ENCODE measurements at regions not wholly inside any gene's neighbourhood (a gene's known extent, or its start where the extent isn't known, plus 50 kb on each side); places are given as distances from the start of the nearest gene placed in this dataset.

DNA sequence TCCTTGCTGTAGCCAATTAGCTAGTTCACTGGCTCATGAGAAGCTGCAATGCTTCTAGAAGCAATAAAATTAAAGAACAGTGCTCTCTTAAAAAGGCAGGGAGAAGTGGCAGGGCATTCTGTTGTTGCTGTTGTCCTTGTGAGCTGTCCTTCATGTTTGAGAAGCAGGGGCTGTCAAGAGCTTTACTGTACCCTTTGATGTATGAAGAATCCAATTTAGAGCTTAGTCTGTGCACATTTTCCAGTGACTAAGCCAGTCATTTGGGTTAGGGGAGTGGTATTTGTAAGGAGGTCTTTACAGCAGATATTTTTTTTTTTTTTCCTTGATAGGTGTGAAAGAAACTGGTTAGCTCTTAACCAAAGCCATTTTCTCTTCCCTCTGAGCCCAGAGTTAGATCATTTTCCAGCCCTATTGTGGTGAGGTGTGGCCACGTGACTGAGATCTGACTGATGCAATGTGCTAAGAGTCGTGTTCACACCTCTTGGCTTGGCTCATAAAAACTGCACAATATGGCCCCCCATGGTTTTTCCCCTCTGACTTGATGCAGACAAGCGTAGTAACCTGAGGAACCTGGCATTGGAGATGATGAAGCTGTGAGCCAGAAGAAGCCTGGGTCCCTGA is 309.6 kb upstream of the TMTC4 start:
- TF ChIP-seq POLR2AphosphoS5 (IDR thresholded peaks at IDR 0.05; ENCODE audit: low read depth, low read length) (no peak), FOXP2 (optimal IDR thresholded peaks at IDR 0.05; ENCODE audit: borderline replicate concordance, extremely low read depth, extremely low read length, insufficient read depth) (no peak), TAF1 (IDR thresholded peaks at IDR 0.05; ENCODE audit: borderline replicate concordance, insufficient read depth, low read length) (no peak), SIN3A (IDR thresholded peaks at IDR 0.05; ENCODE audit: borderline replicate concordance, insufficient read depth, low read length) (no peak)
- TF ChIP-seq, protein P1, sequence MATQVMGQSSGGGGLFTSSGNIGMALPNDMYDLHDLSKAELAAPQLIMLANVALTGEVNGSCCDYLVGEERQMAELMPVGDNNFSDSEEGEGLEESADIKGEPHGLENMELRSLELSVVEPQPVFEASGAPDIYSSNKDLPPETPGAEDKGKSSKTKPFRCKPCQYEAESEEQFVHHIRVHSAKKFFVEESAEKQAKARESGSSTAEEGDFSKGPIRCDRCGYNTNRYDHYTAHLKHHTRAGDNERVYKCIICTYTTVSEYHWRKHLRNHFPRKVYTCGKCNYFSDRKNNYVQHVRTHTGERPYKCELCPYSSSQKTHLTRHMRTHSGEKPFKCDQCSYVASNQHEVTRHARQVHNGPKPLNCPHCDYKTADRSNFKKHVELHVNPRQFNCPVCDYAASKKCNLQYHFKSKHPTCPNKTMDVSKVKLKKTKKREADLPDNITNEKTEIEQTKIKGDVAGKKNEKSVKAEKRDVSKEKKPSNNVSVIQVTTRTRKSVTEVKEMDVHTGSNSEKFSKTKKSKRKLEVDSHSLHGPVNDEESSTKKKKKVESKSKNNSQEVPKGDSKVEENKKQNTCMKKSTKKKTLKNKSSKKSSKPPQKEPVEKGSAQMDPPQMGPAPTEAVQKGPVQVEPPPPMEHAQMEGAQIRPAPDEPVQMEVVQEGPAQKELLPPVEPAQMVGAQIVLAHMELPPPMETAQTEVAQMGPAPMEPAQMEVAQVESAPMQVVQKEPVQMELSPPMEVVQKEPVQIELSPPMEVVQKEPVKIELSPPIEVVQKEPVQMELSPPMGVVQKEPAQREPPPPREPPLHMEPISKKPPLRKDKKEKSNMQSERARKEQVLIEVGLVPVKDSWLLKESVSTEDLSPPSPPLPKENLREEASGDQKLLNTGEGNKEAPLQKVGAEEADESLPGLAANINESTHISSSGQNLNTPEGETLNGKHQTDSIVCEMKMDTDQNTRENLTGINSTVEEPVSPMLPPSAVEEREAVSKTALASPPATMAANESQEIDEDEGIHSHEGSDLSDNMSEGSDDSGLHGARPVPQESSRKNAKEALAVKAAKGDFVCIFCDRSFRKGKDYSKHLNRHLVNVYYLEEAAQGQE (IDR thresholded peaks at IDR 0.05; ENCODE audit: insufficient read depth in 1 of 2, low read depth in 2 of 2, low read length in 2 of 2) = no peak

DNA sequence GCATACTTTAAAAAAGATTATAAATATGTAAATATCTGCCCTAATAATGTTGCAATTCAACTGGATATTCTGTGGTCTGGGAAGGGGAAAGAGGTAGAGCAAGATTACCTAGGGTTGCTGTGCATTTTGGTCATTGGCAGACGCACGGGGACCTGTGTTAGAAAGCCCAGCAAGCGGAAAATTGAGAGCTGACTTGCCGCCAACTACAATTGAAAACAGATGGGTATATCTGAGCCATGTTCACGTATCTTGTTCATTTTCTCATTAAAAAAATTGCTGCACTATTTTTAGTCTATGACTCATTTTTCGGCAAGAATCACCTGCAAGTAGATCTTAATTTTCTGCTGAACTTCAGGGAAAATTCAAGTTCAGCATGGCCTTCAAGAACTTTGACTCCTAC is 308.5 kb upstream of the TMTC4 start:
- TF ChIP-seq POLR2AphosphoS5 (IDR thresholded peaks at IDR 0.05; ENCODE audit: low read depth, low read length) = no peak
- TF ChIP-seq SIN3A (IDR thresholded peaks at IDR 0.05; ENCODE audit: borderline replicate concordance, insufficient read depth, low read length) = no peak
- no peak for TF ChIP-seq FOXP2 (optimal IDR thresholded peaks at IDR 0.05; ENCODE audit: borderline replicate concordance, extremely low read depth, extremely low read length, insufficient read depth)

DNA sequence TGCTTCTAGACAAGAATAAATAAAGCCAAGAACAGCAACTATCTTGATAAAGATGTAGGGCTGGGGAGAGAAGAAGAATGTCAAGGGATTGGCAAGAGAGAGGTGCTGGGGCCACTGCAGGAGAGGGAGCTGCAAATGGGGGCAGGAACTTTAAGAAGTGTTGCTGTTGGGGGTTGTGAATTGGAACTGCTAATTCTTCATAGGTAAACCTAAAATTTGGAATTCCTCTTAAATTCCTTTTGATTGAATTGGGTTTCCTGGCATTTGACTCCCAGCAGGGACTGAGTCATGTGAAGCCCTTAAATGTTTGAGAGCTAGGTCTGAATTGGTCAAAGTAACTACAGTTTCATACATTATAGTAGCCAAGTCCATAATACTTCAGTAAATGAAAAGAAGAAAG is 305.6 kb upstream of the TMTC4 start:
- TF ChIP-seq TAF1 (IDR thresholded peaks at IDR 0.05; ENCODE audit: borderline replicate concordance, insufficient read depth, low read length) (no peak), FOXP2 (optimal IDR thresholded peaks at IDR 0.05; ENCODE audit: borderline replicate concordance, extremely low read depth, extremely low read length, insufficient read depth) (no peak), SIN3A (IDR thresholded peaks at IDR 0.05; ENCODE audit: borderline replicate concordance, insufficient read depth, low read length) (no peak), POLR2AphosphoS5 (IDR thresholded peaks at IDR 0.05; ENCODE audit: low read depth, low read length) (no peak)
- TF ChIP-seq, protein P1 (IDR thresholded peaks at IDR 0.05; ENCODE audit: insufficient read depth in 1 of 2, low read depth in 2 of 2, low read length in 2 of 2) = no peak

DNA sequence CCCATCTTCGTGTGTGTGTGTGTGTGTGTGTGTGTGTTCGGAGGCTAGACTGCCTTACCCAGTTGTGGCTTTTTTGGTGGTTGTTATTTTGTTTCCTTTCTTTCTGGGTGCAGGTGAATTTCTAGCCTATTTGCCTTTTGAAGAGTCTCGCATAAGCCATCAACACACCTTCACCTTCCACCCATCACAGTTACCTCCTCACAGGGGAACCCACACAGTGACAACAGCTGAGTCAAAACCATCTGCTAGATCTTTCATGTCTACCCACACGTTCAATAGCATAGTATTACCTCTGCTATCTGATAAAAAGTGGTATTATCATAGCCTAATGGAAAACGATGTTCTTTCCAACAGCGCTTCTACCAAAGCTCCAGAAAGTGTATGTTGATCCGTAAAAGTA is 303.2 kb upstream of the TMTC4 start:
- TF ChIP-seq, protein P1 (IDR thresholded peaks at IDR 0.05; ENCODE audit: insufficient read depth in 1 of 2, low read depth in 2 of 2, low read length in 2 of 2) = no peak
- TF ChIP-seq FOXP2 (optimal IDR thresholded peaks at IDR 0.05; ENCODE audit: borderline replicate concordance, extremely low read depth, extremely low read length, insufficient read depth) (no peak), TAF1 (IDR thresholded peaks at IDR 0.05; ENCODE audit: borderline replicate concordance, insufficient read depth, low read length) (no peak), POLR2AphosphoS5 (IDR thresholded peaks at IDR 0.05; ENCODE audit: low read depth, low read length) (no peak), SIN3A (IDR thresholded peaks at IDR 0.05; ENCODE audit: borderline replicate concordance, insufficient read depth, low read length) (no peak)

DNA sequence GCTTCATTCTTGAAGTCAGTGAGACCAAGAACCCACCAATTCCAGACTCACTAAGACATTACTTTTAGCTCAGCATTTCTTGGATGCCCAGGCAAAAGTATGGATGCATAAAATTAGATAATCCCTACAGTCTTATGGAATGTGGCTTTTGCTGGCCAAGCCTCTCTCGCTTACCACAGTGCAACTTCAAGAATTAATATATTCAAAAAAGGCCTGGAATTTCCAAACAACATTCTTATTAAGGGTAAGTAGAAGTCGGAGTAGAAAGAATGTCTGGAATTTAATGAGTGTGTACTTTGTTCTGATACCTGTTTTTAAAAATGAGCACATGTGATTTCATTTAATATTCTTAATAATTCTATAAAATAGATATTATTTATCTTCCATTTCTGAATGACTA is 302.4 kb upstream of the TMTC4 start:
- TF ChIP-seq TAF1 (IDR thresholded peaks at IDR 0.05; ENCODE audit: borderline replicate concordance, insufficient read depth, low read length) = no peak

DNA sequence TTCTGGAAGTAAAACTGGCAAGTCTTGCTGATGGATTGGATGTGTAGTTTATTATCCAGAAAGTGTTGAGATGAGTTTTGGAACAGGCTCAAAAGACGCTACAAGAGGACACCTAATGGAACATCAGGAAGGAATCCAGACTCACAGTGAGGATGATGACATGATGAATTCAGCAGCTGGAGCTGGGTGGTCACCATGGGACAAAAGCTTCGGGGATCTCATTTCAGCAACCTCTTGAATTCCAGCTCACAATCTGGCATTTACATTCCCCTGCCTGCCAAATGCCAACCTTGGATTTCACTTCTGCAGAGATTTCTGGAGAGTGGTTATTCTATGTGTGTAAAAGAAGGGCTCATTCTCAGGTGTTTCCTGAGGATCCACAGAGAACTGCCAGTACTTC is 288.0 kb upstream of the TMTC4 start:
- TF ChIP-seq POLR2AphosphoS5 (IDR thresholded peaks at IDR 0.05; ENCODE audit: low read depth, low read length) (no peak), TAF1 (IDR thresholded peaks at IDR 0.05; ENCODE audit: borderline replicate concordance, insufficient read depth, low read length) (no peak), SIN3A (IDR thresholded peaks at IDR 0.05; ENCODE audit: borderline replicate concordance, insufficient read depth, low read length) (no peak), FOXP2 (optimal IDR thresholded peaks at IDR 0.05; ENCODE audit: borderline replicate concordance, extremely low read depth, extremely low read length, insufficient read depth) (no peak)
- TF ChIP-seq, protein P1 (IDR thresholded peaks at IDR 0.05; ENCODE audit: insufficient read depth in 1 of 2, low read depth in 2 of 2, low read length in 2 of 2) = no peak

All from PFSK-1 (cell line).